PC-3 (cell line): ENCODE measurements at regions not wholly inside any gene's neighbourhood (a gene's known extent, or its start where the extent isn't known, plus 50 kb on each side); places are given as distances from the start of the nearest gene placed in this dataset.

Experiments
- ATAC-seq: fragments of 200-7000 bp; cut with Tn5 transposase; 2 replicates; pipeline ENCODE4 v1.9.1; 2020; ENCODE audit warnings: mild to moderate bottlenecking, moderate library complexity
- BruUV-seq: library from RNA; stranded (reverse); fragments of 400-500 nt; replicated peaks from 2 replicates; lab custom pipeline; 2021; lab: Mats Ljungman, UMichigan
- CTCF ChIA-PET: fragments of 300-600 bp; sonication (Branson Sonifier 250); formaldehyde crosslinking; loops from one replicate; lab custom pipeline; 2022; ENCODE audit warnings: antibody characterized with exemption; lab: Charles Lee
- POLR2A ChIA-PET: fragments of 300-600 bp; sonication (Branson Sonifier 250); formaldehyde crosslinking; loops from one replicate; lab custom pipeline; 2022; ENCODE audit warnings: antibody characterized with exemption; ENCODE audit not compliant: unreplicated experiment; lab: Charles Lee
- DNase-seq: peaks from one replicate; pipeline ENCODE4 v3.0.0-alpha.2; 2015
- H2AFZ ChIP-seq: fragments of 300-600 bp; sonication (generic); 2 replicates; pipeline ENCODE4 v1.6.0; 2016; ENCODE audit warnings: antibody characterized with exemption, low read length
- H3F3A ChIP-seq: fragments of 300-600 bp; sonication (generic); one replicate; pipeline ENCODE4 v1.6.0; 2017; ENCODE audit warnings: antibody characterized with exemption, low read length, control low read depth, mild to moderate bottlenecking; ENCODE audit not compliant: unreplicated experiment
- H3K27ac ChIP-seq: fragments of 300-600 bp; sonication (generic); 2 replicates; pipeline ENCODE4 v1.5.1; 2016; ENCODE audit warnings: mild to moderate bottlenecking, low read length
- H3K27me3 ChIP-seq: fragments of 300-600 bp; sonication (generic); 2 replicates; pipeline ENCODE4 v1.6.1; 2016; ENCODE audit warnings: low read length, mixed read lengths
- H3K36me3 ChIP-seq: fragments of 300-600 bp; sonication (generic); 2 replicates; pipeline ENCODE4 v1.6.1; 2016; ENCODE audit warnings: low read depth, mixed run types, low read length, mixed read lengths
- H3K4me1 ChIP-seq: fragments of 300-600 bp; sonication (generic); 2 replicates; pipeline ENCODE4 v1.5.1; 2016; ENCODE audit warnings: low read length; ENCODE audit not compliant: insufficient read depth
- H3K4me2 ChIP-seq: fragments of 300-600 bp; sonication (generic); 2 replicates; pipeline ENCODE4 v1.6.0; 2016; ENCODE audit warnings: low read length
- H3K4me3 ChIP-seq: fragments of 300-600 bp; sonication (generic); 2 replicates; pipeline ENCODE4 v1.5.1; 2016; ENCODE audit warnings: mild to moderate bottlenecking, low read length, mixed read lengths
- H3K79me2 ChIP-seq: fragments of 300-600 bp; sonication (generic); 2 replicates; pipeline ENCODE4 v1.6.1; 2017; ENCODE audit warnings: low read length, mixed read lengths
- H3K9ac ChIP-seq: fragments of 300-600 bp; sonication (generic); 2 replicates; pipeline ENCODE4 v1.6.0; 2016; ENCODE audit warnings: mild to moderate bottlenecking, low read length
- H3K9me2 ChIP-seq: fragments of 300-600 bp; sonication (generic); replicated peaks from 2 replicates; pipeline ENCODE4 v1.6.1; 2016; ENCODE audit warnings: mixed run types, low read length, mixed read lengths
- H3K9me3 ChIP-seq: fragments of 300-600 bp; sonication (generic); 2 replicates; pipeline ENCODE4 v1.6.1; 2016; ENCODE audit warnings: low read length, mixed read lengths
- H4K20me1 ChIP-seq: fragments of 300-600 bp; sonication (generic); 2 replicates; pipeline ENCODE4 v1.6.1; 2016; ENCODE audit warnings: low read length, mixed read lengths
- EZH2 ChIP-seq: fragments of 300-600 bp; sonication (generic); IDR thresholded peaks from one replicate; pipeline ENCODE4 v1.6.1; 2017; ENCODE audit warnings: antibody characterized with exemption, mild to moderate bottlenecking, low read length; ENCODE audit not compliant: unreplicated experiment
- EZH2phosphoT487 ChIP-seq: fragments of 300-600 bp; sonication (generic); IDR thresholded peaks from 2 replicates; pipeline ENCODE4 v1.6.1; 2018; ENCODE audit warnings: mild to moderate bottlenecking, antibody characterized with exemption, low read length, borderline replicate concordance
- intact Hi-C: fragments of 100-400 bp; cut with micrococcal nuclease; formaldehyde crosslinking; loops from 2 replicates; pipeline ENCODE4 v1.9.0; 2023
- TF ChIP-seq, protein P1 (sequence below): fragments of 300-600 bp; sonication (generic); conservative IDR thresholded peaks from 2 replicates; pipeline ENCODE4 v1.5.1; 2017; ENCODE audit warnings: antibody characterized with exemption, low read depth, mild to moderate bottlenecking, low read length

DNA sequence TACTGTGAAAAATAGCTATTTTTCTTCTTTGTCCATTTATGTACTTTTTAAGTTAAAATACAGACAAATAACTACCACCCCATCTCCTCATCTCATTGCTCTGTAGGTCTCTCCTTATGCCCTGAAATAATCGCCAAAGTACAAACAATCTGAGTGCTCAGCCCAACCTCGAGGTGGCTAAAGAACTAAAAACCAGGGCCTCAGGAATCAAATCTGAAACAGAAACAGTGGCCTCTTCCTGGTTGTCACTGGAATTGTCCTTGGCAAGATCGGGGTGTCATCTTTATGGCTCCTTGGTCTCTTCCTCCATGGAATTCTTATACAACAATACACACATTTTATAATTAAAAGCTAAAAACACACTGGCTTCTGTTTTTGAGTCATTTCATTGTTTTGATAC is 182.4 kb downstream of the ASCL1 start:
- Histone ChIP-seq H3F3A (no peaks in the 10 kb centered on the region), H3K27ac (no peak overlapping the region), H3K4me3 (no peak overlapping the region), H3K36me3 (no peaks in the 10 kb centered on the region), H3K9me3 (0 out of 2 replicates have a peak, but pooled peaks cover 9% of the 10 kb centered on the region), H3K79me2 (no peaks in the 10 kb centered on the region), H3K4me2 (no peak overlapping the region), H4K20me1 (no peaks in the 10 kb centered on the region), H3K4me1 (no peaks in the 10 kb centered on the region), H2AFZ (no peak overlapping the region), H3K9me2 (no peaks in the 10 kb centered on the region), H3K9ac (no peak overlapping the region), H3K27me3 (no peaks in the 10 kb centered on the region)
- TF ChIP-seq, protein P1, sequence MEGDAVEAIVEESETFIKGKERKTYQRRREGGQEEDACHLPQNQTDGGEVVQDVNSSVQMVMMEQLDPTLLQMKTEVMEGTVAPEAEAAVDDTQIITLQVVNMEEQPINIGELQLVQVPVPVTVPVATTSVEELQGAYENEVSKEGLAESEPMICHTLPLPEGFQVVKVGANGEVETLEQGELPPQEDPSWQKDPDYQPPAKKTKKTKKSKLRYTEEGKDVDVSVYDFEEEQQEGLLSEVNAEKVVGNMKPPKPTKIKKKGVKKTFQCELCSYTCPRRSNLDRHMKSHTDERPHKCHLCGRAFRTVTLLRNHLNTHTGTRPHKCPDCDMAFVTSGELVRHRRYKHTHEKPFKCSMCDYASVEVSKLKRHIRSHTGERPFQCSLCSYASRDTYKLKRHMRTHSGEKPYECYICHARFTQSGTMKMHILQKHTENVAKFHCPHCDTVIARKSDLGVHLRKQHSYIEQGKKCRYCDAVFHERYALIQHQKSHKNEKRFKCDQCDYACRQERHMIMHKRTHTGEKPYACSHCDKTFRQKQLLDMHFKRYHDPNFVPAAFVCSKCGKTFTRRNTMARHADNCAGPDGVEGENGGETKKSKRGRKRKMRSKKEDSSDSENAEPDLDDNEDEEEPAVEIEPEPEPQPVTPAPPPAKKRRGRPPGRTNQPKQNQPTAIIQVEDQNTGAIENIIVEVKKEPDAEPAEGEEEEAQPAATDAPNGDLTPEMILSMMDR: no peak
- TF ChIP-seq EZH2phosphoT487 (no peak), EZH2 (no peak)
- intact Hi-C loops: no loop called here
- BruUV-seq: no TSS peak
- ATAC-seq: no peak
- CTCF ChIA-PET: no interaction called here
- POLR2A ChIA-PET: no interaction called here
- no peak for DNase-seq

DNA sequence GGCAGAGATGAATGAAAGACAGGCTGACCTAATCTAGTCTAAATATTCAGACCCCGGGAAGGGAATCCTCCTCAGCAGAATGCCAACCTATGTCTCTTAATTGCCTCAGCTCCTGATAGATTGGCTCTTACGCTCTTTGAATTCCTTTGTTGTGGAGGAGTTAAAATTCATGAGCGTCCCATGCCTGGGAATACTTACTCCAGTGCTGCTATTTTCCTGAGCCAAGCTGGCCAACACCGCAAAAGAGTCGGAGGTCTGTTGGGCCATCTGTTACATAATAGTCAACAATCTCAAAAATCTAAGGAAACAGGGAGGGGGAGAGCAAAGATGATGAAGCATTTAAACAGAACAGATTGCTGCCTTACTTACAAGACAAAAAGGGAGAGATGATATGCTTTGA is 182.8 kb downstream of the ASCL1 start:
- Histone ChIP-seq H3K27me3 (no peaks in the 10 kb centered on the region), H3K79me2 (no peaks in the 10 kb centered on the region), H3K4me3 (no peak overlapping the region), H3K4me1 (no peaks in the 10 kb centered on the region), H3K36me3 (no peaks in the 10 kb centered on the region), H3F3A (no peaks in the 10 kb centered on the region), H3K9me3 (0 out of 2 replicates have a peak, but pooled peaks cover 9% of the 10 kb centered on the region), H3K9ac (no peak overlapping the region), H3K4me2 (no peak overlapping the region), H3K27ac (no peak overlapping the region), H3K9me2 (no peaks in the 10 kb centered on the region), H2AFZ (no peak overlapping the region), H4K20me1 (no peaks in the 10 kb centered on the region)
- CTCF ChIA-PET: no interaction called here
- TF ChIP-seq, protein P1: no peak
- no peak for TF ChIP-seq EZH2phosphoT487
- TF ChIP-seq EZH2: no peak
- no TSS peak for BruUV-seq
- POLR2A ChIA-PET: no interaction called here
- no peak for ATAC-seq
- DNase-seq: no peak
- intact Hi-C loops: no loop called here

DNA sequence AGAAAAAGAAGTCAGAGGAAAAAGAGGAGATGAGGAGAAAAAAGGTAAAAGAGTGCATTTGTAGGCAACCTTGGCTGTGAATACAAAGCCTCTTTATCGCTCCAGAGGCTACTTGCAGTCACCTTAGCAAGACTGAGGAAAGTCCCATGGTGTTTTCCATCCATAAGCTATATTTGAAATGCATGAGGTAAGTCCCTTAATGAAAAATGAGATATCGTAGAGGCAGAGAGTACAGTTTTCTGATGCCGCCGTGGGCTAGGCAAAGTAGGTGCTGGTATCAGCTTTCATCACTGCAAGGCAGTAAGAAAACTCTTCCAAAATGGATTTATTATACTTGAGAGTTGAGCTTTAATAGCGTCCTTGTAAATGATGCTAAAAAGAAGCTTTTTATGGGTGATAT is 186.8 kb downstream of the ASCL1 start:
- no peak overlapping the region for H2AFZ ChIP-seq
- 0 out of 2 replicates have a peak, but pooled peaks cover 6% of the 10 kb centered on the region for H3K9me3 ChIP-seq
- intact Hi-C loops: no loop called here
- H3K9me2 ChIP-seq: no peaks in the 10 kb centered on the region
- no peak for DNase-seq
- no peak overlapping the region for H3K4me3 ChIP-seq
- TF ChIP-seq EZH2phosphoT487 (no peak), EZH2 (no peak)
- TF ChIP-seq, protein P1: no peak
- no peaks in the 10 kb centered on the region for H4K20me1 ChIP-seq
- POLR2A ChIA-PET: no interaction called here
- no peaks in the 10 kb centered on the region for H3K36me3 ChIP-seq
- CTCF ChIA-PET: no interaction called here
- no peak overlapping the region for H3K4me2 ChIP-seq
- no peak overlapping the region for H3K9ac ChIP-seq
- no peaks in the 10 kb centered on the region for H3K27me3 ChIP-seq
- no peak overlapping the region for H3K27ac ChIP-seq
- no peak for ATAC-seq
- H3F3A ChIP-seq: no peaks in the 10 kb centered on the region
- BruUV-seq: no TSS peak
- H3K4me1 ChIP-seq: no peaks in the 10 kb centered on the region
- no peaks in the 10 kb centered on the region for H3K79me2 ChIP-seq
